ENCODE measurements at regions not wholly inside any gene's neighbourhood (a gene's known extent, or its start where the extent isn't known, plus 50 kb on each side); places are given as distances from the start of the nearest gene placed in this dataset.

DNA sequence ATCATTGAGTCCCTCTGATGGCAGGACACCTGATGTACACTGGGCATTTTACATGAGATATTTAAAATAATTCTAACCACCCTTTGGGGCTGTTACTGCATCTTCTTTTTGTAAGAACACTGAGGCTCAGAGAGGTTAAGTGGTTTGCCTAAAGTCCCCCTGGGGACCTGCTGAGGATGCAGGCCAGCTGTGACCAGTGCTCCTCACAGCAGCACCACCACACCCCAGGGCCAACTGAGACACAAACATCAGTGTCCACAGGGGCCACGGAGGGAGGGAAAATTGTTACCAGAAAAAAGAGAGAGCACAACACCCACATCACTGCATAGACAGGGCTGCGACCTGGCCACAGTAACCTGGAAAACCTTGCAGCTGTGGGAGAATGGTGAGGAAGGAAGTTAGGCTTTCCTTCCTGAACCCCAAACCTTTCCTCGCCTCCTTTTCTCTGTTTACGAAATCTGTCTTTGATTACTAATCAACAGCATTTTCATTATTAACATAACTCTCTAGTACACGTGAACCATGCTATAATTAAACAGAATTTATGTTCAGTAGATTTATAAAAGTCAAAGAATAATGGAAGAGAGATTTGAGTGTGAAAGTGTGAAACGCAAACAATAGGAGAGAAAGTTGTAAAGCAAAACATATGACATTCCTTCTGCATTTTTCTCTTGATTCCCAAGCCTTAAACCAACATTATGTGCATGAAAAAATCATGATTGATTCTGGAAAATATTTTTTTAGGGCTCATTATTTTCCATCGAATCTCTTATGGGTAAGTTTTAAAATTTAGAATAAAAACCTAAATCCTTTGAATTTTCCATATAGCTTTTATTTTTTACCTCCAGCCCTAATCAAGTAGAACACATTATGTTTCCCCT, 228.1 kb upstream of the DAPK1 start:
- TF ChIP-seq POLR2A (IDR thresholded peaks at IDR 0.05) (no peak), EP300 (IDR thresholded peaks at IDR 0.05) (no peak), POLR2AphosphoS5 (IDR thresholded peaks at IDR 0.05) (no peak)
- TF ChIP-seq, protein P1, sequence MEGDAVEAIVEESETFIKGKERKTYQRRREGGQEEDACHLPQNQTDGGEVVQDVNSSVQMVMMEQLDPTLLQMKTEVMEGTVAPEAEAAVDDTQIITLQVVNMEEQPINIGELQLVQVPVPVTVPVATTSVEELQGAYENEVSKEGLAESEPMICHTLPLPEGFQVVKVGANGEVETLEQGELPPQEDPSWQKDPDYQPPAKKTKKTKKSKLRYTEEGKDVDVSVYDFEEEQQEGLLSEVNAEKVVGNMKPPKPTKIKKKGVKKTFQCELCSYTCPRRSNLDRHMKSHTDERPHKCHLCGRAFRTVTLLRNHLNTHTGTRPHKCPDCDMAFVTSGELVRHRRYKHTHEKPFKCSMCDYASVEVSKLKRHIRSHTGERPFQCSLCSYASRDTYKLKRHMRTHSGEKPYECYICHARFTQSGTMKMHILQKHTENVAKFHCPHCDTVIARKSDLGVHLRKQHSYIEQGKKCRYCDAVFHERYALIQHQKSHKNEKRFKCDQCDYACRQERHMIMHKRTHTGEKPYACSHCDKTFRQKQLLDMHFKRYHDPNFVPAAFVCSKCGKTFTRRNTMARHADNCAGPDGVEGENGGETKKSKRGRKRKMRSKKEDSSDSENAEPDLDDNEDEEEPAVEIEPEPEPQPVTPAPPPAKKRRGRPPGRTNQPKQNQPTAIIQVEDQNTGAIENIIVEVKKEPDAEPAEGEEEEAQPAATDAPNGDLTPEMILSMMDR (IDR thresholded peaks at IDR 0.05) = no peak

Data from suprapubic skin (tissue), 4 donors.